ENCODE measurements at regions not wholly inside any gene's neighbourhood (a gene's known extent, or its start where the extent isn't known, plus 50 kb on each side); places are given as distances from the start of the nearest gene placed in this dataset.
"Not testable (repeated sequence)": the region's sequence is repeated elsewhere in the genome, so short reads cannot be mapped to it uniquely, and the experiment has no call there.

DNA sequence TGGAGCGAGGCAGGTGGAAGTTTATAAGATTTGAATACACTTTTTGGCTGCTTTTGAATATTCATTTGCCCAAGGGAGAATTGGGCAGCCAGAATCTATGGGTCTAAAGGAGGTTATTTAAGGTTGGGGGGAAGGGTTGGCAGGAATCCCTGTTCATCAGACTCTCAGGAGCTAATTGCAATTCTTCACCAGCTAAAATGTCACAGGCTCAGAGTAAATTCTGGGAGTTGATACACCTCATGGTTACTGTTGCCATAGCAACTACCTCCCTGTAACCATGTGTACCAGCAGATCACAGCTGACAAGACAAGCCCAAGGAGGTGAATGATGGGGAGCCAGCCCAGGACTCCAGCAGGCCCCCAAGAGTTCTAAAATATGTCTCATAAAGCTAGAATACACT lies 75.5 kb downstream of the CAMK2N1 start:
- no peak for DNase-seq (ENCODE audit: low spot score in 2 of 2)

DNA sequence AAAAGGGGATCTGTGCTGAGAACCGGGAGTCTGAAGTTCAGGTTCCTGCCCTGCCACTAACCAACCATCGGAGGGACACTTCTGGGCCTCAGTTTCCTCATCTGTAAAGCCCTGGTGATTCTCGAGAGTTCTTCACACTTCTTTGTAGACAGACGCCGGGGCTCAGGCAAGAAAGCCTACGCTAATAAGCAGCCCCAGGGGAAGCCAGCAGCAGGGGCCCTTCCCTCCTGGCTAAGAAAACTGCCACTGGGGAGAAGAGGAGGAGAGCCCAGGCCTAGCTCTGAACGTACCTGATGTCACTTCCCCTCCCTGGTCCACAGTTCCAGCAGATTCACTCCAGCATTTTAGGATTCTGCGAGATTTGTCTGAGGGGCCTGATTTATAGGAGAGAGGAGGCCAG lies 76.0 kb downstream of the CAMK2N1 start:
- TF ChIP-seq, protein P1, sequence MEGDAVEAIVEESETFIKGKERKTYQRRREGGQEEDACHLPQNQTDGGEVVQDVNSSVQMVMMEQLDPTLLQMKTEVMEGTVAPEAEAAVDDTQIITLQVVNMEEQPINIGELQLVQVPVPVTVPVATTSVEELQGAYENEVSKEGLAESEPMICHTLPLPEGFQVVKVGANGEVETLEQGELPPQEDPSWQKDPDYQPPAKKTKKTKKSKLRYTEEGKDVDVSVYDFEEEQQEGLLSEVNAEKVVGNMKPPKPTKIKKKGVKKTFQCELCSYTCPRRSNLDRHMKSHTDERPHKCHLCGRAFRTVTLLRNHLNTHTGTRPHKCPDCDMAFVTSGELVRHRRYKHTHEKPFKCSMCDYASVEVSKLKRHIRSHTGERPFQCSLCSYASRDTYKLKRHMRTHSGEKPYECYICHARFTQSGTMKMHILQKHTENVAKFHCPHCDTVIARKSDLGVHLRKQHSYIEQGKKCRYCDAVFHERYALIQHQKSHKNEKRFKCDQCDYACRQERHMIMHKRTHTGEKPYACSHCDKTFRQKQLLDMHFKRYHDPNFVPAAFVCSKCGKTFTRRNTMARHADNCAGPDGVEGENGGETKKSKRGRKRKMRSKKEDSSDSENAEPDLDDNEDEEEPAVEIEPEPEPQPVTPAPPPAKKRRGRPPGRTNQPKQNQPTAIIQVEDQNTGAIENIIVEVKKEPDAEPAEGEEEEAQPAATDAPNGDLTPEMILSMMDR (IDR thresholded peaks at IDR 0.05), result no peak
- TF ChIP-seq POLR2AphosphoS5 (IDR thresholded peaks at IDR 0.05), result no peak
- no peak for TF ChIP-seq POLR2A (IDR thresholded peaks at IDR 0.05)
- intact Hi-C loops (cut with DNase I; ENCODE audit: low total_unique reads), result no loop called here
- Histone ChIP-seq H3K9me3 (no peaks in the 10 kb centered on the region), H3K27ac (no peak overlapping the region), H3K27me3 (no peaks in the 10 kb centered on the region), H3K4me1 (peaks cover 0 to 4% of the 10 kb centered on the region in 2 donors), H3K4me3 (no peak overlapping the region), H3K36me3 (no peaks in the 10 kb centered on the region)
- DNase-seq (ENCODE audit: low spot score in 2 of 2), result no peak

More for the DNA sequence above, 75.5 kb downstream of the CAMK2N1 start:
- Histone ChIP-seq H3K36me3 (no peaks in the 10 kb centered on the region), H3K27me3 (no peaks in the 10 kb centered on the region), H3K27ac (no peak overlapping the region), H3K9me3 (no peaks in the 10 kb centered on the region), H3K4me1 (peaks cover 0 to 4% of the 10 kb centered on the region in 2 donors), H3K4me3 (no peak overlapping the region)
- no peak for TF ChIP-seq POLR2AphosphoS5 (IDR thresholded peaks at IDR 0.05)
- TF ChIP-seq POLR2A (IDR thresholded peaks at IDR 0.05), result no peak
- TF ChIP-seq, protein P1 (IDR thresholded peaks at IDR 0.05), result no peak
- intact Hi-C loops (cut with DNase I; ENCODE audit: low total_unique reads), result no loop called here

DNA sequence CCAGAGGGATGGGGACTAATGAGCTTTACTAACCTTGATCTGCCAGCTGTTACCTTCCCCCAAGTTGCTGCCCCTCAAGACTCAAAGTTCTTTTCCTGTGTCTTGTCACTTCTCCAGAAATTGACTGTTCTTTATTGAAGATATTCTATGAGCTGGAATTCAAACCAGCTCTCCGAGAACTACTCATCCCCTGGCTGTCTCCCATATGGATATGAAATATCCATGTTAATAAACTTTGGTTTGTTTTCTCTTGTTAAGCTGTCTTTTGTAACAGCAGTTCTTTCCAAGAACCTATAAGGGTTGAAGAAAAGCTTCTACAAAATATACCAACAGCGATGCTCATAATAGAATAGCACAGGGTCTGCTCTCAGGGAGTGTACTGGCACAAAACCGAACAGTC lies 77.0 kb downstream of the CAMK2N1 start:
- Histone ChIP-seq H3K9me3 (no peaks in the 10 kb centered on the region), H3K4me1 (peaks cover 0 to 4% of the 10 kb centered on the region in 2 donors), H3K27ac (no peak overlapping the region), H3K27me3 (no peaks in the 10 kb centered on the region), H3K36me3 (no peaks in the 10 kb centered on the region), H3K4me3 (no peak overlapping the region)
- no peak for DNase-seq (ENCODE audit: low spot score in 2 of 2)
- no peak for TF ChIP-seq POLR2A (IDR thresholded peaks at IDR 0.05)
- TF ChIP-seq POLR2AphosphoS5 (IDR thresholded peaks at IDR 0.05), result no peak
- TF ChIP-seq, protein P1 (IDR thresholded peaks at IDR 0.05), result no peak
- intact Hi-C loops (cut with DNase I; ENCODE audit: low total_unique reads), result no loop called here

DNA sequence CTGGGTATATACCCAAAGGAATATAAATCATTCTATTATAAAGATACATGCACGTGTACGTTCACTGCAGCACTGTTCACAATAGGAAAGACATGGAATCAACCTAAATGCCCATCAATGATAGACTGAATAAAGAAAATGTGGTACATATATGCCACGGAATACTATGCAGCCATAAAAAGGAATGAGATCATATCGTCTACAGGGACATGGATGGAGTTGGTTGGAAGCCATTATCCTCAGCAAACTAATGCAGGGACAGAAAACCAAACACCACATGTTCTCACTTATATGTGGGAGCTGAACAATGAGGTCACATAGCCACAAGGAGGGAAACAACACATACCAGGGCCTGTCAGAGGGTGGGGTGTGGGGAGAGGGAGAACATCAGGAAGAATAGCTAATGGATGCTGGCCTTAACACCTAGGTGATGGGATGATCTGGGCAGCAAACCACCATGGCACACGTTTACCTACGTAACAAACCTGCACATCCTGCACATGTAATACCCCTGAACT lies 77.8 kb downstream of the CAMK2N1 start:
- H3K27me3 ChIP-seq; H3K4me3 ChIP-seq; H3K36me3 ChIP-seq; intact Hi-C loops (cut with DNase I; ENCODE audit: low total_unique reads); H3K27ac ChIP-seq; DNase-seq (ENCODE audit: low spot score in 2 of 2); H3K9me3 ChIP-seq; H3K4me1 ChIP-seq: not testable (repeated sequence)

DNA sequence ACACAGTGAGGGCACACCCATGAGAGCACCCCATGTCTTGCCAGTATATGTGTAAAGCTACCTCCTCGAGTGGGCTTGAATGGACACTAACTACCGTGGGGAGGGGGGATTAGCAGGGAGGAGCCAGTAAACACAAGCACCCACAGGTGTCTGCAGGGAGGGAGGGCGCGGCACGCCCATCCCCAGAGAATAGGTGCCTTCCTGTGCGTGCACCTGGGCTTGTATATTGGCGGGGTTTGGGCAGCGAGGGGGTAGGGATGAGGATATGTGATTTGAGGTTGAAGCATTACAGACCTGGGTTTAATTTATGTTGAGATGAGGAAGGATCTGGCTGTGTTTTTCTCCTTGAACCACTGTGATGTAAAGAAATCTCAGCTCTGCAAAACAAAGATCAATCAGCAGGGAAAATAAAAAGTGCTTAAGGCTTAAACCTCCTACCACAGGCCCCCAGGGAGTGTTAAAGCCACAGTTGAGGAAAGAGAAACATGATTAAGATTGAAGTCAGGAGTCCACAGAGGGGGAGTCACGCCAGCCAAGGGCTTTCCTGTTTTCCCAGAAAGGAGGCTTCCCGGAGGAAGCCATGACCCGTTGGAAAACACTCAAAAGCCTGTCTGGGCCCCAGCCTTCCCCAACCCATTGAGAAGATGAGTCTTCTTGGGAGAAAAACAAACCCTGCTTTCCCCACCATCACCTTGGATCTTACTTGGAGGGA lies 80.0 kb downstream of the CAMK2N1 start:
- DNase-seq (ENCODE audit: low spot score in 2 of 2), result no peak

More for the DNA sequence above, 80.0 kb downstream of the CAMK2N1 start:
- no peaks in the 10 kb centered on the region for H3K9me3 ChIP-seq
- no peak overlapping the region for H3K4me3 ChIP-seq
- no peak overlapping the region for H3K27ac ChIP-seq
- H3K27me3 ChIP-seq, result no peaks in the 10 kb centered on the region
- no peaks in the 10 kb centered on the region for H3K4me1 ChIP-seq
- no peaks in the 10 kb centered on the region for H3K36me3 ChIP-seq
- intact Hi-C loops (cut with DNase I; ENCODE audit: low total_unique reads), result no loop called here
- TF ChIP-seq, protein P1 (IDR thresholded peaks at IDR 0.05), result no peak
- TF ChIP-seq POLR2AphosphoS5 (IDR thresholded peaks at IDR 0.05), result no peak
- no peak for TF ChIP-seq POLR2A (IDR thresholded peaks at IDR 0.05)
